ENCODE measurements at regions not wholly inside any gene's neighbourhood (a gene's known extent, or its start where the extent isn't known, plus 50 kb on each side); places are given as distances from the start of the nearest gene placed in this dataset.
A peak's percentile ranks its signal among the peaks of the same experiment; 100 is the strongest.
"Not testable (repeated sequence)": the region's sequence is repeated elsewhere in the genome, so short reads cannot be mapped to it uniquely, and the experiment has no call there.

DNA sequence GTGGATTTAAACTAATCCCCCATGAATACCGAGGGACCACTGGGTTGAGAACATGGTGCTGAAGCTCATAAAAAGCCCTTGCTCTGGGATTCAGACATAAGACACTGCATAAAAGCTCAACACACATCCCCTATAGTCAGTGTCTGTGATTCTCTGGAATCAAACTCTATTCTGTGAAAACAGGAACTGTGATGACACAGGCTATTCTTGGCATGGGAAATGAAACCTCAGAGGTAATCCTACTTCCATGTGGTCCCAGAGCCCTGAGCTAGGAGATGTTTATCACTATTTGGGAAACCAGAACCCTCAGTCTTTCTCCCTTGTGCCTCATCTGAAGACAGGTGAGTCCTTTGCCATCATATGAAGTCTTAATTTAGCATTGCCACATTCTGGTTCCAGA, 135.4 kb upstream of the PRSS3 start:
- Histone ChIP-seq H3K36me3 (no peaks in the 10 kb centered on the region), H3K4me3 (no peak overlapping the region), H3K9me3 (no peaks in the 10 kb centered on the region), H3K27me3 (peaks cover 9% of the 10 kb centered on the region), H3K4me1 (no peaks in the 10 kb centered on the region), H3K27ac (no peak overlapping the region)
- in situ Hi-C loops (cut with MboI; ENCODE audit: low pct_ligation_motif_present in 1 of 4, low pct_unique_long_range_greater_than_20kb in 1 of 4, low sequenced_read_pairs in 3 of 4) (no loop called here), intact Hi-C loops (cut with DNase I; ENCODE audit: low total_unique reads) (no loop called here)
- TF ChIP-seq, protein P1, sequence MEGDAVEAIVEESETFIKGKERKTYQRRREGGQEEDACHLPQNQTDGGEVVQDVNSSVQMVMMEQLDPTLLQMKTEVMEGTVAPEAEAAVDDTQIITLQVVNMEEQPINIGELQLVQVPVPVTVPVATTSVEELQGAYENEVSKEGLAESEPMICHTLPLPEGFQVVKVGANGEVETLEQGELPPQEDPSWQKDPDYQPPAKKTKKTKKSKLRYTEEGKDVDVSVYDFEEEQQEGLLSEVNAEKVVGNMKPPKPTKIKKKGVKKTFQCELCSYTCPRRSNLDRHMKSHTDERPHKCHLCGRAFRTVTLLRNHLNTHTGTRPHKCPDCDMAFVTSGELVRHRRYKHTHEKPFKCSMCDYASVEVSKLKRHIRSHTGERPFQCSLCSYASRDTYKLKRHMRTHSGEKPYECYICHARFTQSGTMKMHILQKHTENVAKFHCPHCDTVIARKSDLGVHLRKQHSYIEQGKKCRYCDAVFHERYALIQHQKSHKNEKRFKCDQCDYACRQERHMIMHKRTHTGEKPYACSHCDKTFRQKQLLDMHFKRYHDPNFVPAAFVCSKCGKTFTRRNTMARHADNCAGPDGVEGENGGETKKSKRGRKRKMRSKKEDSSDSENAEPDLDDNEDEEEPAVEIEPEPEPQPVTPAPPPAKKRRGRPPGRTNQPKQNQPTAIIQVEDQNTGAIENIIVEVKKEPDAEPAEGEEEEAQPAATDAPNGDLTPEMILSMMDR (IDR thresholded peaks at IDR 0.05), result no peak
- TF ChIP-seq POLR2A (IDR thresholded peaks at IDR 0.05), result no peak
- no peak for TF ChIP-seq EP300 (IDR thresholded peaks at IDR 0.05; ENCODE audit: low read depth)
- TF ChIP-seq POLR2AphosphoS5 (IDR thresholded peaks at IDR 0.05), result no peak
- DNase-seq, result no peak
- 67 to 71% methylated on average over 1 of the region's 1 CpG for WGBS, 2 donors (ENCODE audit: low coverage in 1 of 2)

GRCh38 chr9:33660772-33661171, 134.6 kb upstream of the PRSS3 start:
- no peak for DNase-seq
- intact Hi-C loops (cut with DNase I; ENCODE audit: low total_unique reads) (no loop called here), in situ Hi-C loops (cut with MboI; ENCODE audit: low pct_ligation_motif_present in 1 of 4, low pct_unique_long_range_greater_than_20kb in 1 of 4, low sequenced_read_pairs in 3 of 4) (no loop called here)
- TF ChIP-seq, protein P1 (IDR thresholded peaks at IDR 0.05), result no peak
- TF ChIP-seq EP300 (IDR thresholded peaks at IDR 0.05; ENCODE audit: low read depth), result no peak
- no peaks in the 10 kb centered on the region for H3K4me1 ChIP-seq
- H3K36me3 ChIP-seq, result no peaks in the 10 kb centered on the region
- no peak overlapping the region for H3K4me3 ChIP-seq
- 83 to 86% methylated on average over 3 of the region's 3 CpGs for WGBS, 2 donors (ENCODE audit: low coverage in 1 of 2)
- no peak overlapping the region for H3K27ac ChIP-seq
- H3K9me3 ChIP-seq, result no peaks in the 10 kb centered on the region
- peaks cover 6% of the 10 kb centered on the region for H3K27me3 ChIP-seq

DNA sequence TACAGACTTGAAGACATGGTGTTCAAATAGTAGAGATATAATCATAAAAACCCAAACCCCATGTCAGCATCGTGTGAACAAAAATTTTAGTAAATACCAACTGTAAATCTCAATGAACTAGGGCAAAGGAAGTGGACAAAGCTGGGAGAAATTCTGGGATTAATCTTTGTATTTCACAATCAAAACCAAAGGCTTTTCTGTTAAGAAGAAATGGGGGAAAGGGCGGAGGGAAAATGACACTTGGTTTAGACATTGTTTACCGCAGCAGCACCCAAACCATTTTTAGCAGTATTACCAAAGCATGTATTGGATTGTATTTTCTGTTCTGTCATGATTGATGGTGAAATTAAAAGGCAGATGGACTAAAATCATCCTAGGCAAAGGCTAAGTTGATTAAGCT, 134.2 kb upstream of the PRSS3 start:
- Histone ChIP-seq H3K4me1 (no peaks in the 10 kb centered on the region), H3K36me3 (no peaks in the 10 kb centered on the region), H3K4me3 (no peak overlapping the region), H3K27me3 (peaks cover 5% of the 10 kb centered on the region), H3K9me3 (no peaks in the 10 kb centered on the region), H3K27ac (no peak overlapping the region)
- in situ Hi-C loops (cut with MboI; ENCODE audit: low pct_ligation_motif_present in 1 of 4, low pct_unique_long_range_greater_than_20kb in 1 of 4, low sequenced_read_pairs in 3 of 4), result no loop called here
- TF ChIP-seq EP300 (IDR thresholded peaks at IDR 0.05; ENCODE audit: low read depth) (no peak), POLR2A (IDR thresholded peaks at IDR 0.05) (no peak), POLR2AphosphoS5 (IDR thresholded peaks at IDR 0.05) (no peak)
- TF ChIP-seq, protein P1 (IDR thresholded peaks at IDR 0.05), result no peak
- intact Hi-C loops (cut with DNase I; ENCODE audit: low total_unique reads), result no loop called here
- DNase-seq, result no peak
- 72 to 74% methylated on average over 2 to 3 of the region's 3 CpGs for WGBS, 2 donors (ENCODE audit: low coverage in 1 of 2)

- in situ Hi-C loops (cut with MboI; ENCODE audit: low pct_ligation_motif_present in 1 of 4, low pct_unique_long_range_greater_than_20kb in 1 of 4, low sequenced_read_pairs in 3 of 4), result no loop called here
- no peaks in the 10 kb centered on the region for H3K36me3 ChIP-seq
- H3K27ac ChIP-seq, result no peak overlapping the region
- DNase-seq, result no peak
- peaks cover 5% of the 10 kb centered on the region for H3K27me3 ChIP-seq
- H3K4me3 ChIP-seq, result no peak overlapping the region
- TF ChIP-seq POLR2A (IDR thresholded peaks at IDR 0.05), result no peak
- no peak for TF ChIP-seq EP300 (IDR thresholded peaks at IDR 0.05; ENCODE audit: low read depth)
- intact Hi-C loops (cut with DNase I; ENCODE audit: low total_unique reads), result no loop called here
- H3K9me3 ChIP-seq, result no peaks in the 10 kb centered on the region
- no peaks in the 10 kb centered on the region for H3K4me1 ChIP-seq
- 17 to 34% methylated on average over 1 of the region's 1 CpG for WGBS, 2 donors (ENCODE audit: low coverage in 1 of 2)
Measured at GRCh38 chr9:33662871-33663270, 132.5 kb upstream of the PRSS3 start.

DNA sequence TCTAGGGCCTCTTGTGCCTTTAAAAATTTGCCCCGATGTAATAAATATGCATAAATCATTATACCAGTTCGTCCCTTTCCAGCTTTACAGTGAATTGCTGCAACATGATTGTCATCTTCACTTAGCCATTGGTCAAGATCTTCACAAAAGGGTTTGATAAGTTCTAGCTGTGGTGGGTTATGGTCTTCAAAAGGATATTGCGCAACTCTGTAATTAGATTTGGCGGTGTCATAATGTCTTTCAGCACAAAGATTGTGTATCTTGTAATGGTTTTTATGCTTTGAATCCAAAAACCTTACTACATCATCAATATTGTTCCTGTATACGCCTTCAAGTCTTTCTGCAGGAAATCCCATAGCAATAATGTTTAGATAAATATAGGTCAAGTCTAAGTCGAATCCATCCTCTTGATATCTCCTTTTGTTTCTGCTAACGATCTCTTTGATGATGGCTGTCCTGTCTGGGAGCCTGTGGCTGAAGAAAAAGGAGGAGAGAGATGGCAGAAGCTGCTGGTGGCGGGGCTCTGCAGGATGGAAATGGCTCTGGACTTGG, 119.1 kb upstream of the PRSS3 start:
- in situ Hi-C loops (cut with MboI; ENCODE audit: low pct_ligation_motif_present in 1 of 4, low pct_unique_long_range_greater_than_20kb in 1 of 4, low sequenced_read_pairs in 3 of 4); H3K9me3 ChIP-seq; H3K36me3 ChIP-seq; DNase-seq; H3K4me1 ChIP-seq; intact Hi-C loops (cut with DNase I; ENCODE audit: low total_unique reads): not testable (repeated sequence)
- Histone ChIP-seq H3K27ac (peak overlapping the region; percentile 68 to 87 (median 82)), H3K4me3 (peak overlapping the region; percentile 41 to 66 (median 46)), H3K27me3 (peaks cover 66% of the 10 kb centered on the region)
- WGBS, 2 donors (ENCODE audit: low coverage in 1 of 2), result 35 to 52% methylated on average over 5 to 8 of the region's 8 CpGs

All from transverse colon (tissue), 4 donors.